Activated T-helper 2 cell treated with anti-CD3 and anti-CD28 coated beads, Interferon-gamma antibody, Interleukin-2, Interleukin-4, amounts not matched to agents 10 μg/mL and 5 μg/mL and 100 μg/mL, durations not matched to agents 14 hours and 24 hours and 36 hours (primary cell): ENCODE measurements at regions not wholly inside any gene's neighbourhood (a gene's known extent, or its start where the extent isn't known, plus 50 kb on each side); places are given as distances from the start of the nearest gene placed in this dataset.

Experiments used
- DNase-seq: peaks from one replicate; pipeline ENCODE4 v3.0.0; 2021; ENCODE audit warnings: low spot score
- H3K27ac Mint-ChIP-seq: one replicate; pipeline ENCODE4 v1.8.0; 2021; ENCODE audit warnings: mixed read lengths
- H3K27me3 Mint-ChIP-seq: one replicate; pipeline ENCODE4 v1.8.0; 2021; ENCODE audit warnings: low read depth, mixed read lengths
- H3K36me3 Mint-ChIP-seq: one replicate; pipeline ENCODE4 v1.8.0; 2021; ENCODE audit warnings: low read depth, mixed read lengths
- H3K4me1 Mint-ChIP-seq: one replicate; pipeline ENCODE4 v1.8.0; 2021; ENCODE audit warnings: low read depth, mixed read lengths
- H3K4me3 Mint-ChIP-seq: one replicate; pipeline ENCODE4 v1.8.0; 2021; ENCODE audit warnings: low read depth, mild to moderate bottlenecking, moderate library complexity, mixed read lengths
- H3K9me3 Mint-ChIP-seq: one replicate; pipeline ENCODE4 v1.8.0; 2021; ENCODE audit warnings: mixed read lengths
- intact Hi-C: fragments of 100-400 bp; cut with micrococcal nuclease; formaldehyde crosslinking; loops from one replicate; pipeline ENCODE4 v1.15.1; 2023

GRCh38 chr6:95417856-95418255, 159.5 kb upstream of the MANEA start:
- no peaks in the 10 kb centered on the region for H3K27me3 Mint-ChIP-seq
- H3K4me1 Mint-ChIP-seq: no peaks in the 10 kb centered on the region
- no peak for DNase-seq
- no peaks in the 10 kb centered on the region for H3K36me3 Mint-ChIP-seq
- H3K4me3 Mint-ChIP-seq: no peak overlapping the region
- intact Hi-C loops: no loop called here
- peaks cover 9% of the 10 kb centered on the region for H3K9me3 Mint-ChIP-seq
- H3K27ac Mint-ChIP-seq: no peak overlapping the region

DNA sequence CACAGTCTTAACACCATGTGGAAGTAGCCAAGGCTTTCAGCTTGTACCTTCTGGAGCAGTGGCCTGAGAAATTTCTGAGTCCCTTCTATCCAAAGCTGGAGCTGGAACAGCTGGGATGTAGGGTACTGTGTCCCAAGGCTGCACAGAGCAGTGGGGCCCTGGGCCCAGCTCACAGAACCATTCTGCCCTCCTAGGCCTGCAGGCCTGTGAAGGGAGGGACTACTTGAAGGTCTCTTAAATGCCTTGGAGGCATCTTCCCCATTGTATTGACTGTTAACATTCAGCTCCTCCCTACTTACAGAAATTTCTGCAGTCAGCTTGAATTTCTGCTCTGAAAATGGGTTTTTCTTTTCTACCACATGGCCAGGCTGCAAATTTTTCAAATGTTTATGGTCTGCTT, 156.5 kb upstream of the MANEA start:
- Mint-ChIP-seq H3K27me3 (no peaks in the 10 kb centered on the region), H3K4me3 (no peak overlapping the region), H3K27ac (no peak overlapping the region), H3K4me1 (no peaks in the 10 kb centered on the region), H3K36me3 (no peaks in the 10 kb centered on the region), H3K9me3 (peaks cover 9% of the 10 kb centered on the region)
- no peak for DNase-seq
- intact Hi-C loops: no loop called here

DNA sequence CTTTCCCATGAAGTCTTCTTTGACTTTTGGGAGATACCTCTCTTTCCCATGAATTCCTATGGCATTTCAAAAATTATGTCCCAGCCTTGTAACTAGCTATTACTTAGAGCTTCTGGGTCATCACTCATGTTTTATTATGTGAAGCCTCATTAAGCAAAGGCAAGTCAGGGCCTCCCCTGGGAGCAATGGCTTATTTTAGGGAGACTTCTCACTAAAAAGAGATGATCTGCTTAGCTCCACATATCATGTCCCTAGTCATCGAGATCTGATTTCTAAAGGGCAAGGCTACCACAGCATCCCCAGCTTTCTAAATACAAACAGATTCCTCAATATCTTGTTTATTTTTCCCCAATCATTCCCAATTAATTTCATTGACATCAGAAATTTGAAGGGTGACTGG, 154.0 kb upstream of the MANEA start:
- Mint-ChIP-seq H3K27me3 (no peaks in the 10 kb centered on the region), H3K27ac (no peak overlapping the region), H3K4me1 (no peaks in the 10 kb centered on the region), H3K4me3 (no peak overlapping the region), H3K9me3 (peaks cover 9% of the 10 kb centered on the region), H3K36me3 (no peaks in the 10 kb centered on the region)
- no peak for DNase-seq
- intact Hi-C loops: no loop called here

- no peak for DNase-seq
- Mint-ChIP-seq H3K36me3 (no peaks in the 10 kb centered on the region), H3K4me1 (no peaks in the 10 kb centered on the region), H3K27me3 (no peaks in the 10 kb centered on the region), H3K4me3 (no peak overlapping the region), H3K9me3 (no peaks in the 10 kb centered on the region), H3K27ac (no peak overlapping the region)
- intact Hi-C loops: loop anchor here (2.0 to 5.0 kb wide), 4 partner anchors 436 to 1626 kb away; no protein-coding TSS in a partner anchor
Measured at GRCh38 chr6:95431637-95432228, 145.6 kb upstream of the MANEA start.

- Mint-ChIP-seq H3K27me3 (no peaks in the 10 kb centered on the region), H3K4me1 (no peaks in the 10 kb centered on the region), H3K27ac (no peak overlapping the region), H3K36me3 (no peaks in the 10 kb centered on the region), H3K9me3 (no peaks in the 10 kb centered on the region), H3K4me3 (no peak overlapping the region)
- intact Hi-C loops: no loop called here
- no peak for DNase-seq
Measured at GRCh38 chr6:95439741-95440140, 137.6 kb upstream of the MANEA start.

DNA sequence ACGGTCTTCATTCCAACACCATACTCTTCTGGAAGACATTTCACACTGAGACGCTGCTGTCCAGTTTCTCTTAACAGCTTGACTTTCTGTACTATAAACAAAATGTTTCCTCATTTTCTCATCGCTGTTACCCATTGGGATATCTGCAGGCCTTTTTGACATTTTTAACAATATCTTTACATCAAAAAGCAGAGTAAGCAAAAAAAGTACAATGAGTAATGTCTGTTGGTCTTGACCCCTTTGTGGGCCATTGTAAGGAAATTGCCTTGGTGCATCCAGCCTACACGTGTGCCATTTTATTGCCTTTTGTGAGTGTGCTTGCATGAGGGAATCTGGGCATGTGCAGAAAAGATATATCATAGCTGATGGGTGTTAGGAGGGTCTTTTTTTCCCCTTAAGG, 129.1 kb upstream of the MANEA start:
- no peaks in the 10 kb centered on the region for H3K27me3 Mint-ChIP-seq
- no peak overlapping the region for H3K27ac Mint-ChIP-seq
- no peaks in the 10 kb centered on the region for H3K9me3 Mint-ChIP-seq
- no peak overlapping the region for H3K4me3 Mint-ChIP-seq
- DNase-seq: no peak
- H3K36me3 Mint-ChIP-seq: no peaks in the 10 kb centered on the region
- intact Hi-C loops: no loop called here
- no peaks in the 10 kb centered on the region for H3K4me1 Mint-ChIP-seq

GRCh38 chr6:95469511-95469910, 107.8 kb upstream of the MANEA start:
- Mint-ChIP-seq H3K9me3 (no peaks in the 10 kb centered on the region), H3K27ac (no peak overlapping the region), H3K4me3 (no peak overlapping the region), H3K27me3 (no peaks in the 10 kb centered on the region), H3K36me3 (no peaks in the 10 kb centered on the region), H3K4me1 (no peaks in the 10 kb centered on the region)
- intact Hi-C loops: no loop called here
- DNase-seq: no peak

GRCh38 chr6:95478941-95479340, 98.4 kb upstream of the MANEA start:
- intact Hi-C loops: no loop called here
- Mint-ChIP-seq H3K27ac (no peak overlapping the region), H3K4me3 (no peak overlapping the region), H3K27me3 (no peaks in the 10 kb centered on the region), H3K36me3 (no peaks in the 10 kb centered on the region), H3K9me3 (no peaks in the 10 kb centered on the region), H3K4me1 (no peaks in the 10 kb centered on the region)
- DNase-seq: no peak

GRCh38 chr6:95487817-95488216, 89.5 kb upstream of the MANEA start:
- Mint-ChIP-seq H3K36me3 (no peaks in the 10 kb centered on the region), H3K27me3 (no peaks in the 10 kb centered on the region), H3K27ac (no peak overlapping the region), H3K9me3 (no peaks in the 10 kb centered on the region), H3K4me1 (no peaks in the 10 kb centered on the region), H3K4me3 (no peak overlapping the region)
- intact Hi-C loops: no loop called here
- DNase-seq: no peak

DNA sequence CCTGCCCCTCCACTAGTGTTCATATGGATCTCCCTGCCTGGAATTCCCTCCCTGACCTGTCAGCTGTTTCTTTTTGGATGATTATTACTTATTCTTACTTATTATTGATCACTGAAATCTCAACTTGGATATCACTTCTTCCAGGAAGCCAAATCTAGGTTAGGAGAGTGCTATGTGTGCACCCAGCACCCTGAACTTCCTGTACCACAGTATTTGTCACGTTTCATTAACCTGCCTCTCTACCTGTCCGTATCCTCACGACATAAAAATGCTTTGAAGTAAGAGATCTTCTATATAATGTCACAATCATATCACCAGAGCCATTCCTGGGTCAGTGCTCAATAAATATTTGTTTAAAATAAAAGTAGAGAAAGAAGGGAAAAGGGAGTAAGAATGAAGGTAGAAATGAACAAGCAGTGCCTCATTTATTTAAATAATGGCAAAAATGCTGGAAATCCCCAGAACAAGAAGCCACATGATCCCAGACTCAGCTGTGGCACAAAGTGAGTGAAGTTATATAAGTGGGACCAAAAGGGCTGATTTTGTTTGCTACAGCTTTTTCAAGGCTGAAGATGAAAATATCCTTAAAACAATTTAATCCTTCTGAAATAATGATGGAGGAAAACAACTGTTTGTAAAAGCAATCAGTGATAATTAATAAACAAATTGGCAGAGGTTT, 88.0 kb upstream of the MANEA start:
- no peak overlapping the region for H3K4me3 Mint-ChIP-seq
- H3K27ac Mint-ChIP-seq: no peak overlapping the region

GRCh38 chr6:95496769-95497426, 80.4 kb upstream of the MANEA start:
- H3K27ac Mint-ChIP-seq: no peak overlapping the region
- H3K36me3 Mint-ChIP-seq: no peaks in the 10 kb centered on the region
- no peak for DNase-seq
- no peak overlapping the region for H3K4me3 Mint-ChIP-seq
- H3K9me3 Mint-ChIP-seq: peaks cover 5% of the 10 kb centered on the region
- intact Hi-C loops: no loop called here
- H3K27me3 Mint-ChIP-seq: no peaks in the 10 kb centered on the region
- H3K4me1 Mint-ChIP-seq: no peaks in the 10 kb centered on the region

More for the DNA sequence above, 88.0 kb upstream of the MANEA start:
- Mint-ChIP-seq H3K36me3 (no peaks in the 10 kb centered on the region), H3K4me1 (no peaks in the 10 kb centered on the region), H3K9me3 (no peaks in the 10 kb centered on the region), H3K27me3 (no peaks in the 10 kb centered on the region)
- intact Hi-C loops: no loop called here
- no peak for DNase-seq

- H3K4me1 Mint-ChIP-seq: no peaks in the 10 kb centered on the region
- peaks cover 17% of the 10 kb centered on the region for H3K9me3 Mint-ChIP-seq
- H3K36me3 Mint-ChIP-seq: no peaks in the 10 kb centered on the region
- H3K4me3 Mint-ChIP-seq: no peak overlapping the region
- DNase-seq: no peak
- H3K27me3 Mint-ChIP-seq: no peaks in the 10 kb centered on the region
- intact Hi-C loops: no loop called here
- no peak overlapping the region for H3K27ac Mint-ChIP-seq
Measured at GRCh38 chr6:95501032-95501904, 76.1 kb upstream of the MANEA start.

- DNase-seq: no peak
- H3K27me3 Mint-ChIP-seq: no peaks in the 10 kb centered on the region
- intact Hi-C loops: no loop called here
- H3K9me3 Mint-ChIP-seq: peaks cover 12% of the 10 kb centered on the region
- no peak overlapping the region for H3K4me3 Mint-ChIP-seq
- no peaks in the 10 kb centered on the region for H3K4me1 Mint-ChIP-seq
- H3K27ac Mint-ChIP-seq: no peak overlapping the region
- no peaks in the 10 kb centered on the region for H3K36me3 Mint-ChIP-seq
Measured at GRCh38 chr6:95503568-95503967, 73.8 kb upstream of the MANEA start.
